AG09309 (cell line): ENCODE measurements at regions not wholly inside any gene's neighbourhood (a gene's known extent, or its start where the extent isn't known, plus 50 kb on each side); places are given as distances from the start of the nearest gene placed in this dataset.

Experiments
- DNase-seq: peaks from one replicate; pipeline ENCODE4 v3.0.0-alpha.2; 2010; ENCODE audit warnings: low read depth
- H3K4me3 ChIP-seq: 2 replicates; pipeline ENCODE4 v1.5.1; 2011; ENCODE audit warnings: mild to moderate bottlenecking, low read depth, low read length, moderate library complexity; ENCODE audit not compliant: control insufficient read depth
- TF ChIP-seq, protein P1 (sequence below): IDR thresholded peaks from 2 replicates; pipeline ENCODE4 v1.5.1; 2011; ENCODE audit warnings: mild to moderate bottlenecking, low read depth, low read length, inconsistent platforms; ENCODE audit not compliant: insufficient read depth, control insufficient read depth; ENCODE audit errors: missing control alignments

DNA sequence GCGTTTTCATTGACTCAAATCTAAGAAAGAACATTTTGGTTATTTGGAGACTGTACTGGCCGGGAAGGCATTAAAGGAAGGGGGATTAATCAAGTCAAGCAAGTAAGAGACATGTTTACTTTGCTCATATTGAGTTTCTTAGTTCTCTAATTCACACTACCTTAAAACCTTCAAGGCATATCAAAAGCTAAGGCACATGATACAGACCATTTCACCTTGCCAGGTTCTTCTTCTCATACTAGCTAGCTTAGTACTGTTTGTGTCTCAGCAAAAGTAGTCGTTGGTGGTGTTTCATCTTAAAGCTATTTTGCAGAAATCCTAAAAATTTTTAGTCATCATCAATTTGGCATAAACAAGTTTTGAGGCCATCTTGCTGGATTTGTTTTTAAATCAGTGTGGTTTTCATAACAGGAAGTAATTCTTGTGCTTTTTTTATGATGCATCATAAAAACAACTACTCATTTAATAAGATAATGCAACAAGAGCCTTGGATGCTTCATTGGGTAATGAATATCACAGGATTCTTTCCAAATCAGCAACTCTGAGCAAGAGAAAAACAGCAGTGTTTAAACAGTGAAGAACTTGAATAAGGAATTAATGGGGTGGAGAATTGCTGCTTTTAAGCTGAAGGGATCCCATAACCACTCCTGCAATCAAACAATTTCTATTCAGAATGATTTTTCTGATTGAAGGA is 425.3 kb downstream of the EPM2A start:
- TF ChIP-seq, protein P1, sequence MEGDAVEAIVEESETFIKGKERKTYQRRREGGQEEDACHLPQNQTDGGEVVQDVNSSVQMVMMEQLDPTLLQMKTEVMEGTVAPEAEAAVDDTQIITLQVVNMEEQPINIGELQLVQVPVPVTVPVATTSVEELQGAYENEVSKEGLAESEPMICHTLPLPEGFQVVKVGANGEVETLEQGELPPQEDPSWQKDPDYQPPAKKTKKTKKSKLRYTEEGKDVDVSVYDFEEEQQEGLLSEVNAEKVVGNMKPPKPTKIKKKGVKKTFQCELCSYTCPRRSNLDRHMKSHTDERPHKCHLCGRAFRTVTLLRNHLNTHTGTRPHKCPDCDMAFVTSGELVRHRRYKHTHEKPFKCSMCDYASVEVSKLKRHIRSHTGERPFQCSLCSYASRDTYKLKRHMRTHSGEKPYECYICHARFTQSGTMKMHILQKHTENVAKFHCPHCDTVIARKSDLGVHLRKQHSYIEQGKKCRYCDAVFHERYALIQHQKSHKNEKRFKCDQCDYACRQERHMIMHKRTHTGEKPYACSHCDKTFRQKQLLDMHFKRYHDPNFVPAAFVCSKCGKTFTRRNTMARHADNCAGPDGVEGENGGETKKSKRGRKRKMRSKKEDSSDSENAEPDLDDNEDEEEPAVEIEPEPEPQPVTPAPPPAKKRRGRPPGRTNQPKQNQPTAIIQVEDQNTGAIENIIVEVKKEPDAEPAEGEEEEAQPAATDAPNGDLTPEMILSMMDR, result no peak
- no peak overlapping the region for H3K4me3 ChIP-seq
- DNase-seq, result peak; percentile 24

DNA sequence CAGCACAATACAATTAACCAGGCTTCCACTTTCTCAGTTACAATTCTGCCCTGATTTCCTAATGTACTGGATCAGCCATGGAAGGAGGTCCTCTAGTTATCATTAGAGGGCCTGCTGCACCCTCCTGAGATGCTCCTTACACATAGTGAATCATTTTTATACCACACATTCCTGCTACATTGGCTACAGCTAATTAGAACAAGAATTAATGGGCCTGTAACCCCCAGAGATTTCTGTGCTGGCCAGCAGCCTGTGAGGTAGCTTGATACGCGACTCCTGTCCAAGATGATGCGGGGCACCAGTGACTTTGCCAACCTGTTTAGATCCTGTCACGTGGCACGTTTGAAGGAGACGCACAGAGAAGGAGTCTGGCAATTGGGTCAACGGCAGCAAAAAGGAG is 422.8 kb downstream of the EPM2A start:
- TF ChIP-seq, protein P1, result no peak
- no peak for DNase-seq
- no peak overlapping the region for H3K4me3 ChIP-seq

DNA sequence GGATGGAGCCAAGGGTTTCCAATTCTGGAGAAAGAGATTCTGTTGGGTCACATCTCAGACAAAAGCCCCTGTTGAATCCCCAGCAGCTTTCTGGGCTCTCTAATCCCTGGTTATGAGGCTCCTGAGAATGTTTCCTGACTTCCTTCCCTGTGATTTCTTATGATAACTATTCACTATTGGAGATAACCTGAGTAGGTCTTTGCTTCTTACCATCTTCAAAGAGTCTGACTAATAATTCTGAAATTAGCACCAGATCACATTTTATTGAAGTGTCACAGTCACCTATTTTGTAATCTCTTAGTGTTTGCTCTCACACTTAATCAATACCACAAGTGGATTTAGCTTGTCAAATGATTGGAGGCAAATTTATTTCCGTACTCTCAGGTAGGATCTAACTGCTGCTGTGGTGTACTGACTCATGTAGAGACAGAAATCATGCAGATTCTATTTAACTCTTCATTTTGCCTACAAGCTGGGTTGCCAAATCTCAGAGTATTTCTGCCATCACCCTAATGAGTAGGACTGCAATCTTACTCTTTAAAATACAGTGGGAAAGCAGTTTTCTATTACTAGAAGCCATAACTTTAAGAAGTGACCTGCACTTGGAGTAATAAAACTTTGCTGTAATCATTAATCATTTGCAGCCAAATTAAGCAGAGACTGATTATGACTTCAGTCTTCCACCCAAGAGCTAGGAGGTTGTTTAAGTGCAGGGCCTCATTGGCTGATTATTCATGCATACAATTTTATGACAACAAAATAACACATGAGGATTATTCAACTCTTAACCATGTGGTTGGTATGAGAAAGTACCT is 422.1 kb downstream of the EPM2A start:
- DNase-seq, result no peak
- no peak overlapping the region for H3K4me3 ChIP-seq
- TF ChIP-seq, protein P1, result no peak

DNA sequence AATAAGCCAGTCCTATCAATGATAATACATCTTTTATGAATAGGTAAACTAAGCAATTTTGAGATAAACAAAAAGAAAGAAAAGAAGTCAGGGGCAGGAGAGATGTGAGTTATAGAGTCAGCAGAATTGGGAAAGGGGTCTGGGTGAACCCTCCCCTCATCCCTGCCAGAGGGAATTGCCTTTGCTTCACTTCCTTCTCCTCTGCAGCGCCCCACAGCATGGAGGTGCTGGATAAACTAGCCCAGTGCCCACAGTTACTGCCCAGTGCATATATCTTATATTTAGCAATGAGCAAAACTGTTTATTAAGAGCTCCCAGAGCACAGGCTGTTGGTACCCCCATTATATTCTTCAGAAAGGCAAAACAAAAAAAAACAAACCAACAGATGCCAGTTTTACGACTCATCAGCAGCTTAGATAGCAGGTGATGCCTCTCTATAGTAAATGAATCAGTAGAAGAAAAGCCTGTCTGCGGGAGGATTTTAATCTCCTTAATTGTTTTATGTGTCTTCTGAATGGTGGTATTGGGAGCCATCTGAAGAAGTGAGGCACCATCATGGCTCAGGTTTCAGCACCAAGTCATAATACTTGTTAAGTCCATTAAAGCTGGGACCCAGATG is 419.2 kb downstream of the EPM2A start:
- no peak for DNase-seq
- H3K4me3 ChIP-seq, result no peak overlapping the region
- TF ChIP-seq, protein P1, result no peak

DNA sequence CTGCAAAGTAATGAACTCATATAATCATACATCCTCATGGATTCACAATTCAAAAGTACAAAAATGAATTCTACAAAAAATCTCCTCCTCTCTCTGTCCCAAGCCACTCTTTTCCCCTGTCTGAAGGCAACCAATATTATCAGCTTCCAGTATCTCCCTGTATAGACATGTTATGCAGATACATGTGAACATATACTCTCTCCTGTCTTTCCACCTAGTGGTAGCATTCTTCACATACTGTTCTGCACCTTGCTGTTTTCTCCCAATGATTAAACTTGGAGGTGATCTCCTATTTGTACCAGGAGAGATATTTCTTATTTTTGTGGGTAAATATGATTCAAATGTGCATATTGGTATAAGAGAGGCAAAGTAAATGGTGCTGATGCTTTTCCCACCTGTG is 416.4 kb downstream of the EPM2A start:
- no peak overlapping the region for H3K4me3 ChIP-seq
- no peak for DNase-seq
- TF ChIP-seq, protein P1, result no peak

DNA sequence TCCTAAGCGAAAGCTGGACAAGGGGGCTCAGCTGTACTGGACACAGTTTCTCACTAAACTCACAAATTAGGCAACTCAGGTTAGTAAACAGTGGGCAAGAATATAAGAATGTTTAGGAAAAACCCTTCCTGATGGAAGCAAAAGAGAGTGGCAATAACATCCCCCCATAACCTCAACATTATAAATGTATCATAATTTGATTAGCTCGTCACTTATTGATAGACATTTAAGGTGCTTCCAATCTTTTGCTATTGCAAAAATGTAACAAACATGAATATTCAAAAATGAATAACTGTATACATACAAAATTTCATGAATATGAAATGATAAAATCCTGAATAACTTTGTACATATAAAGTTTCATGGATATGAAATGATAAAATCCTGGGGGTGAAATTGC is 415.7 kb downstream of the EPM2A start:
- no peak for DNase-seq
- TF ChIP-seq, protein P1, result no peak
- H3K4me3 ChIP-seq, result no peak overlapping the region
